ENCODE measurements at regions not wholly inside any gene's neighbourhood (a gene's known extent, or its start where the extent isn't known, plus 50 kb on each side); places are given as distances from the start of the nearest gene placed in this dataset.

DNA sequence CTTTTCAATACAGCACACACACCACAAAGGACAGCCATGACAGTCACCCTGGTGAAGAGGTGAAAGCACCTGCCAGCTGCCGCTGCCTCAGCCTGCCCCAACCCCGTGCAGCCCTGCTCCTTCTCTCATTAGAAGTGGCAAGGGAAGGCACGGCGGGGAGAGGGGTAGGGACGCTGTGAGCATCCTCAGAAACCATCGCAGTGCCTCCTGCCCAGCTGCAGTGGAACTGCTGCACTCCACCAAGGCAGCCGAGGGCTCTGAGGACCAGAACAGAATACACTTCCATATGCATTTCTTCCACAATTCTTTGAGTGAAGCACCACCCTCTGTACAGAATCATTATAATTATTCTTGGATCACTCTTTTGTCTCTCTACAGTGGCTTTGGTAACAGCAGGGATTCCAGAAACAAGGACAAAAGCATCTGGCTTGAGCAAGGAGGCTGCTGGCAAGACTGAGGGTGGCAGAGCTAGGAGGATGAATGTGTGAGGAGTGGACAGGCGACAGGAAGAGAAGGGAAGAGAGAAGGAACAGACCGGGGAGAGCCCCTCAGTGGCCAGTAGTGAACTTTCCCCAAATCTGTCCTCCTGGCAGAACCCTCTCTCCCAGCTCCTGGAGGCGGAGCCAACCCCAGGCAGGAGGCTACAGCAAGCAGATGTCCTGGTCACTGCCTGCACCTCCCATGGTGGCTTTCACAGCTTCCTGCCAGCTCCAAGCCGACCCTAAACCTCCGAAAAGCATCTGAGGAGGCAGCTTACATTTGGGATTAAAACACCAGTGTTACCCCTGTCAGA lies 73.2 kb downstream of the MTNR1A start:
- Histone ChIP-seq H3K4me1 (ENCODE audit: control insufficient read depth, low read depth, low read length) (peaks cover 10% of the 10 kb centered on the region), H3K36me3 (ENCODE audit: control insufficient read depth, low read depth, low read length) (no peaks in the 10 kb centered on the region), H3K9ac (ENCODE audit: low read length) (no peak overlapping the region), H3K4me3 (ENCODE audit: low read length) (no peak overlapping the region), H3K27me3 (ENCODE audit: control insufficient read depth, insufficient read depth, low read length) (peaks cover 9% of the 10 kb centered on the region), H3K9me3 (ENCODE audit: control insufficient read depth, low read depth, low read length) (no peaks in the 10 kb centered on the region), H3K27ac (ENCODE audit: low read length) (no peak overlapping the region)

- H3K4me3 ChIP-seq (ENCODE audit: low read length), result no peak overlapping the region
- peaks cover 7% of the 10 kb centered on the region for H3K4me1 ChIP-seq (ENCODE audit: control insufficient read depth, low read depth, low read length)
- no peak overlapping the region for H3K27ac ChIP-seq (ENCODE audit: low read length)
- no peaks in the 10 kb centered on the region for H3K9me3 ChIP-seq (ENCODE audit: control insufficient read depth, low read depth, low read length)
- no peaks in the 10 kb centered on the region for H3K27me3 ChIP-seq (ENCODE audit: control insufficient read depth, insufficient read depth, low read length)
- no peak overlapping the region for H3K9ac ChIP-seq (ENCODE audit: low read length)
- no peaks in the 10 kb centered on the region for H3K36me3 ChIP-seq (ENCODE audit: control insufficient read depth, low read depth, low read length)
These were observed 80.2 kb downstream of the MTNR1A start for GRCh38 chr4:186475202-186475601.

GRCh38 chr4:186473933-186474332 lies 81.4 kb downstream of the MTNR1A start:
- no peak overlapping the region for H3K9ac ChIP-seq (ENCODE audit: low read length)
- peaks cover 7% of the 10 kb centered on the region for H3K4me1 ChIP-seq (ENCODE audit: control insufficient read depth, low read depth, low read length)
- H3K36me3 ChIP-seq (ENCODE audit: control insufficient read depth, low read depth, low read length), result no peaks in the 10 kb centered on the region
- no peaks in the 10 kb centered on the region for H3K9me3 ChIP-seq (ENCODE audit: control insufficient read depth, low read depth, low read length)
- no peaks in the 10 kb centered on the region for H3K27me3 ChIP-seq (ENCODE audit: control insufficient read depth, insufficient read depth, low read length)
- no peak overlapping the region for H3K4me3 ChIP-seq (ENCODE audit: low read length)
- no peak overlapping the region for H3K27ac ChIP-seq (ENCODE audit: low read length)

DNA sequence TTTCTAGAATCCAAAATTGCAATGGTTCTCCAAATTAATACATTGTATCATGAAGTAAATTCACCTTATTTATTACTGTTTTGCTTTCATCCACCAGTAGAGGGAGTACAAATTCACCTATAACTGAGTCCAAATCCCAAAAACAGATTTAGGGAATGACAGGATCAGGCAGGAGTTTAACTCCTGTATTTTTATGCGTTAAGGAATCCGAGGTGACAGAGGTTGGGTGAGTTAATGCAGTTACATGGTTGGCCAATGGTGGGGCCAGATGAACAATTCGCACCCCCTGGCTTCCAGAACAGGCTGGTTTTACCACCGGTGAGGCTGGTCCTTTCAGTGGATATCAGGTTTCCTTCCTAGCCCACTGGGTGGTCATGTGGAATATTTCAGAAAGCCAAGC lies 82.4 kb downstream of the MTNR1A start:
- peaks cover 7% of the 10 kb centered on the region for H3K4me1 ChIP-seq (ENCODE audit: control insufficient read depth, low read depth, low read length)
- H3K27me3 ChIP-seq (ENCODE audit: control insufficient read depth, insufficient read depth, low read length), result no peaks in the 10 kb centered on the region
- H3K4me3 ChIP-seq (ENCODE audit: low read length), result no peak overlapping the region
- H3K9me3 ChIP-seq (ENCODE audit: control insufficient read depth, low read depth, low read length), result no peaks in the 10 kb centered on the region
- no peaks in the 10 kb centered on the region for H3K36me3 ChIP-seq (ENCODE audit: control insufficient read depth, low read depth, low read length)
- no peak overlapping the region for H3K9ac ChIP-seq (ENCODE audit: low read length)
- no peak overlapping the region for H3K27ac ChIP-seq (ENCODE audit: low read length)

- Histone ChIP-seq H3K9ac (ENCODE audit: low read length) (no peak overlapping the region), H3K27ac (ENCODE audit: low read length) (no peak overlapping the region), H3K4me3 (ENCODE audit: low read length) (no peak overlapping the region), H3K4me1 (ENCODE audit: control insufficient read depth, low read depth, low read length) (peaks cover 7% of the 10 kb centered on the region), H3K9me3 (ENCODE audit: control insufficient read depth, low read depth, low read length) (no peaks in the 10 kb centered on the region), H3K36me3 (ENCODE audit: control insufficient read depth, low read depth, low read length) (no peaks in the 10 kb centered on the region), H3K27me3 (ENCODE audit: control insufficient read depth, insufficient read depth, low read length) (no peaks in the 10 kb centered on the region)
These were observed 83.9 kb downstream of the MTNR1A start for GRCh38 chr4:186471441-186471840.

- peaks cover 3% of the 10 kb centered on the region for H3K4me1 ChIP-seq (ENCODE audit: control insufficient read depth, low read depth, low read length)
- H3K36me3 ChIP-seq (ENCODE audit: control insufficient read depth, low read depth, low read length), result no peaks in the 10 kb centered on the region
- H3K4me3 ChIP-seq (ENCODE audit: low read length), result no peak overlapping the region
- H3K9ac ChIP-seq (ENCODE audit: low read length), result no peak overlapping the region
- no peaks in the 10 kb centered on the region for H3K9me3 ChIP-seq (ENCODE audit: control insufficient read depth, low read depth, low read length)
- no peak overlapping the region for H3K27ac ChIP-seq (ENCODE audit: low read length)
- no peaks in the 10 kb centered on the region for H3K27me3 ChIP-seq (ENCODE audit: control insufficient read depth, insufficient read depth, low read length)
These were observed 97.3 kb downstream of the MTNR1A start for GRCh38 chr4:186458050-186458449.

- no peak overlapping the region for H3K9ac ChIP-seq (ENCODE audit: low read length)
- no peaks in the 10 kb centered on the region for H3K27me3 ChIP-seq (ENCODE audit: control insufficient read depth, insufficient read depth, low read length)
- no peaks in the 10 kb centered on the region for H3K9me3 ChIP-seq (ENCODE audit: control insufficient read depth, low read depth, low read length)
- no peak overlapping the region for H3K27ac ChIP-seq (ENCODE audit: low read length)
- no peaks in the 10 kb centered on the region for H3K36me3 ChIP-seq (ENCODE audit: control insufficient read depth, low read depth, low read length)
- H3K4me3 ChIP-seq (ENCODE audit: low read length), result no peak overlapping the region
- H3K4me1 ChIP-seq (ENCODE audit: control insufficient read depth, low read depth, low read length), result no peaks in the 10 kb centered on the region
These were observed 103.4 kb downstream of the MTNR1A start for GRCh38 chr4:186451982-186452381.

- H3K4me1 ChIP-seq (ENCODE audit: control insufficient read depth, low read depth, low read length), result no peaks in the 10 kb centered on the region
These were observed 105.4 kb downstream of the MTNR1A start for GRCh38 chr4:186449954-186450353.

GRCh38 chr4:186445040-186445439 lies 110.3 kb downstream of the MTNR1A start:
- H3K27ac ChIP-seq (ENCODE audit: low read length), result no peak overlapping the region
- no peak overlapping the region for H3K9ac ChIP-seq (ENCODE audit: low read length)

More at GRCh38 chr4:186449954-186450353, 105.4 kb downstream of the MTNR1A start:
- H3K27ac ChIP-seq (ENCODE audit: low read length), result no peak overlapping the region
- H3K9me3 ChIP-seq (ENCODE audit: control insufficient read depth, low read depth, low read length), result no peaks in the 10 kb centered on the region
- no peaks in the 10 kb centered on the region for H3K27me3 ChIP-seq (ENCODE audit: control insufficient read depth, insufficient read depth, low read length)
- no peak overlapping the region for H3K9ac ChIP-seq (ENCODE audit: low read length)
- no peak overlapping the region for H3K4me3 ChIP-seq (ENCODE audit: low read length)
- H3K36me3 ChIP-seq (ENCODE audit: control insufficient read depth, low read depth, low read length), result no peaks in the 10 kb centered on the region

GRCh38 chr4:186441502-186441901 lies 113.9 kb downstream of the MTNR1A start:
- Histone ChIP-seq H3K4me1 (ENCODE audit: control insufficient read depth, low read depth, low read length) (no peaks in the 10 kb centered on the region), H3K9ac (ENCODE audit: low read length) (no peak overlapping the region), H3K27me3 (ENCODE audit: control insufficient read depth, insufficient read depth, low read length) (no peaks in the 10 kb centered on the region), H3K9me3 (ENCODE audit: control insufficient read depth, low read depth, low read length) (no peaks in the 10 kb centered on the region), H3K27ac (ENCODE audit: low read length) (no peak overlapping the region), H3K36me3 (ENCODE audit: control insufficient read depth, low read depth, low read length) (no peaks in the 10 kb centered on the region), H3K4me3 (ENCODE audit: low read length) (no peak overlapping the region)

More at GRCh38 chr4:186445040-186445439, 110.3 kb downstream of the MTNR1A start:
- Histone ChIP-seq H3K9me3 (ENCODE audit: control insufficient read depth, low read depth, low read length) (no peaks in the 10 kb centered on the region), H3K27me3 (ENCODE audit: control insufficient read depth, insufficient read depth, low read length) (no peaks in the 10 kb centered on the region), H3K4me1 (ENCODE audit: control insufficient read depth, low read depth, low read length) (no peaks in the 10 kb centered on the region), H3K4me3 (ENCODE audit: low read length) (no peak overlapping the region), H3K36me3 (ENCODE audit: control insufficient read depth, low read depth, low read length) (no peaks in the 10 kb centered on the region)

DNA sequence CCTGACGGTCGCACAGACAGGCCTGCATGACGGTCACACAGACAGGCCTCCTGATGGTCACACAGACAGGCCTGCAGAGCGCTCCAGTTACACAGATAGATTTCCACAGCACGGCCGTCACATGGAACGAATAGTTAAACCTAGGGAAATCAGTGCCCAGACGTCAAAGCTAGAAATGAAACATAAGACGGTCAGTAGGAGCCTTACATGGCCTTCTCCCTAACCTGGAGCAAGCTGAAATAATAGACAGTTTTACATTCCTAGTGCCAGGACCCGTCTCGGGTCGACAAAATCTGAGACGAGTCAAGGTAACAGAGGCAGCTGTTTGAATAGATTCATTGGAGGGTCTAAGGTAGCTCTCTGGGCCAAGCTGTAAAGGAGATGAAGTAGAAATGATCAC lies 126.9 kb downstream of the MTNR1A start:
- no peaks in the 10 kb centered on the region for H3K36me3 ChIP-seq (ENCODE audit: control insufficient read depth, low read depth, low read length)
- no peak overlapping the region for H3K27ac ChIP-seq (ENCODE audit: low read length)
- no peaks in the 10 kb centered on the region for H3K9me3 ChIP-seq (ENCODE audit: control insufficient read depth, low read depth, low read length)
- H3K4me3 ChIP-seq (ENCODE audit: low read length), result no peak overlapping the region
- no peaks in the 10 kb centered on the region for H3K27me3 ChIP-seq (ENCODE audit: control insufficient read depth, insufficient read depth, low read length)
- H3K9ac ChIP-seq (ENCODE audit: low read length), result no peak overlapping the region
- H3K4me1 ChIP-seq (ENCODE audit: control insufficient read depth, low read depth, low read length), result no peaks in the 10 kb centered on the region

GRCh38 chr4:186424745-186425144 lies 130.6 kb downstream of the MTNR1A start:
- no peak overlapping the region for H3K4me3 ChIP-seq (ENCODE audit: low read length)

More at GRCh38 chr4:186424745-186425144, 130.6 kb downstream of the MTNR1A start:
- H3K4me1 ChIP-seq (ENCODE audit: control insufficient read depth, low read depth, low read length), result no peaks in the 10 kb centered on the region
- H3K27ac ChIP-seq (ENCODE audit: low read length), result no peak overlapping the region
- no peaks in the 10 kb centered on the region for H3K27me3 ChIP-seq (ENCODE audit: control insufficient read depth, insufficient read depth, low read length)
- no peaks in the 10 kb centered on the region for H3K36me3 ChIP-seq (ENCODE audit: control insufficient read depth, low read depth, low read length)
- no peak overlapping the region for H3K9ac ChIP-seq (ENCODE audit: low read length)
- H3K9me3 ChIP-seq (ENCODE audit: control insufficient read depth, low read depth, low read length), result no peaks in the 10 kb centered on the region
